GM18517 (cell line): ENCODE measurements at regions not wholly inside any gene's neighbourhood (a gene's known extent, or its start where the extent isn't known, plus 50 kb on each side); places are given as distances from the start of the nearest gene placed in this dataset.

Experiments
- ATAC-seq: cut with Tn5 transposase; IDR thresholded peaks from one replicate; pipeline ENCODE4 v1.9.1; 2021; ENCODE audit warnings: mild to moderate bottlenecking, moderate library complexity; ENCODE audit not compliant: unreplicated experiment

DNA sequence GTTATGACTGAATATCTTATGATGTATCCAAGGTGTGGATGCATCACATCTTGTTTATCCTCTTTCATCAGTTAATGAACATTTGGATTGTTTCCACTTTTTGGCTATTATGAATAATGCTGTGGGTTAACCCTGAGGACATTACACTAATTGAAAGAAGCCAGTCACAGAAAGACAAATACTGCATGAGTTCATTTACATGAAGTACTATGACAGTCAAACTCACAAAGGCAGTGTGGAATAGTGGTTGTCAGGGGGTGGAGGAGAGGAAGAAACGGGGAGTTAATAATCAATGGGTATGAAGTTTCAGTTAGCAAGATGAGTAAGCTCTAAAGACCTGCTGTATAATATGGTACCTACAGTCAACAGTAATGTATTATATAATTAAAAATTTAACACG, 409.4 kb upstream of the CTNND2 start:
- no peak for ATAC-seq

DNA sequence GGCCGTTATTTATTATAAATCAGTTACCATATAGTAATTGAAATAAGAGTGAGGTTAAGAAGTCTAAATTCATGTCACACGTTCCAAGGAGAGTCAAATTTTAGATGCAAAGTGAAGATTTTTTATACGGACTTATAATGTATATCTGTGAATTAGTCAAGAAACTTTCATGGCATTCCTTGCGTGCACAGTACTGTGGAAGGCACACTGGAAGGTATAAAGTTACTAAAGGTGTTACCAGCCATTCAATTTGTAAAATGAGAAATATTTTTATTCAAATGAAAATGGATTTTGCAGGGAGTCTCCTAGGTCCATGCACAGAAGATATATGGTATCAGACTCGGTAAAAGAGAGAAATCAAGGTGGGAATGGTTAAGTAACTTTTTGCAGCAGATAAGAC, 408.1 kb upstream of the CTNND2 start:
- ATAC-seq = no peak

DNA sequence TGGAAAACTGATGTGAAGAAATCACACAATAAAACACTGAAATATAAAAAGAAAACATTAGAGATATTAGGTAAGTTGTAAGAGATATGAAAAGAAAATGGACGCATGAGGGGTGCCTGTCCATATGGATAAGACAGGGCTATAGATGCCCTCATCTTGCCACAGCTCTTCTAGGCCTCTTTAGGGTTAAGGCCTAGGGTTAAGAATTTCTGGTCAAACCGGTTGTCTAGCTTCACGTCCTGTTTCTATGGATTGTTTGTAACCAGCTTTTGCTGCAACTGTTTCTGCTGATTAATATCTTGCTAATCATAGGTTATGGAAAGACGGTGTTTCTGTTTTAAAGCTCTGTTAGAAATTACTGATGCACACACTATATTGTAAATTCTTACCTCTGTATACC, 389.9 kb upstream of the CTNND2 start:
- no peak for ATAC-seq

DNA sequence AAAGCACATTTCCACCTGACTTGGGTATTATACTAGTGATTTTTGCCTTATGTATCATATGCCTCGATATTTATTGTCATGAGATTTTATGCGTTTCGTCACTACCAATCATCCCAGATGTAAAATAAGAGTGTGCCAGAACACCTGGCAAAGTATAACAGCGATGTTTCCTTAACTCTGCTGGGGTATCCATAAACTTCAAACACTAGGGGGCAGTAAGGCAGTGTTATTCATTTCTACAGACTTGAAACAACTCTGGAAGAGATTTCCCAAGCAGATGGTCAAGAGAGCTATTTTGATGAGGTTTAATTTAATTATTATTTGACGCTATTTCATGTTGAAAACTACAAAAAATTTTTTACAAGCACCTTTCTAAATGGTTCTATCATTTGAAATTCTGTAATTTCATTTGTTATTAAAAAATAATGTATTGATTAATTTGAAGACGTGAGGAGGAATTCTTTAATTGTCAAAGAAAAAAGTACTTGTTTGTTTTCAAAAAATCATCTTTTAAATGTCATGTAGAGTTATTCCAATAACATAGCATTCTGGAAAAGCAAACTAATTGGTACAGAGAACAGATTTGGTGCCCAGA, 388.5 kb upstream of the CTNND2 start:
- ATAC-seq = no peak

DNA sequence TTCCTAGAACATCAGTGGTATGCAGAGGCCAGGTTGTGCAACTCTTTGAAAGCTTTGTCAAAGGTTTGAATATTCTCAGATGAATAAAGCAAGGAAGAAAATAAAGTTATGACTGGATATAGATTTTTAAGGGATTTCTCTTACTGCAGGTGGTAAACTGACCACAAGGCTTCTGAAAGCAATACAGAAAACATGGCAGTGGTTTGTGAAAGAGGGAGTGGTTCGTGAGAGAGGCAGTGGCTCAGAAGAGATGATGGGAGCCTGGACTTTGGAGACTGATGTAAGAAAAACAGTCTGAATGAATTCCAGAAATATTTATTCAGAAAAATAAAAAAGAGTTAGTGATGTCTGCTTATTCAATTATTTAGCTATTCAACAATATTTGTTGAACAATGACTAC, 380.4 kb upstream of the CTNND2 start:
- ATAC-seq = no peak

DNA sequence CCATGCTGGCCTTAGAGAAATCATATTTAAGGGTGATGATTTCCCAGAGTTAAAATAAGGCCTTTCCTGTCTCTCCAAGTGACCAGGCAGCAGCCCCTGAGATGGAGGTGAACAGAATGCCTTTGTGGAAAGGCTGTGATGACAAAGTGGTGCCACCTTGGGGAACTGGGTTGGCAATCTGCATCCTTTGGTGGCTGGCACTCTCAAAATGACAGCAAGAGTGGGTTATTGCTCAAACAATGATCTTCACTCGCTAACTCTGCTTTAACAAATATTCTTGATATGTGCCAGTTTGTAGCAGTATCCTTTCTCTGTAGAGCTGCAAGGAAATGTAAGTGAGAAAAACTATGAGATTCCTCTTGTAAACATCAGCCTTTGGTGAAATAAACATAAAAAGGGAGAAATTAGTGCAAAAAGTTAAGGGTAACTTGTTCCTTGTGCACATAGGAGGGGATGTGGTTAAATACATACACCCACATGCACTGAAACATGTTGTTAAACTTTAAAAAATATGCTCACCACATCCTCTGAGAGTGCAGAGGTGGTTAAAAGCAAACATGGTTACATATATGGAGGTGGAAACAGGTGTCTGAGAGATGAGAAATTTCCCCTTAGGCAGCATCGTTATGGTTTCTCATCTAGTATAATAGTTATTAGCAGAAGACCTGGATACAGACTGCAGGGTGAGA, 373.4 kb upstream of the CTNND2 start:
- ATAC-seq = peak; percentile 84

DNA sequence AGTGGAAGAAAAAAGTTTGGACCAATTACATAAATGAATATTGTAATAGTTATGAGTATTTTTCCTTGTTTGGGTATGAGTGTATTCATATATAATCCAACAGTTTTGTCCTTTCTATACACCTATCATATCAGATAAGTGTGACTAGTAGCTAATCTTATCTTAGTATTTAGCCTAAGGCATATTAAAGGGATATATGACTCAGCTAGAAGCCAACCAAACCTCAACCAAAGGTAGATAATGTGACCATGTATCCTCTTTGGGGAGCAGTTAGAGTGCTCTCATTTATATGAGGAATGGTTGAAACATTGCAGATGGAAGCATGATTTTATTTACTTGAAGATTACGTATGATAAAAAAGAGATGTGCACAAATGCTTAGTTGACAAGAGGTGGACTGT, 370.0 kb upstream of the CTNND2 start:
- ATAC-seq = no peak

DNA sequence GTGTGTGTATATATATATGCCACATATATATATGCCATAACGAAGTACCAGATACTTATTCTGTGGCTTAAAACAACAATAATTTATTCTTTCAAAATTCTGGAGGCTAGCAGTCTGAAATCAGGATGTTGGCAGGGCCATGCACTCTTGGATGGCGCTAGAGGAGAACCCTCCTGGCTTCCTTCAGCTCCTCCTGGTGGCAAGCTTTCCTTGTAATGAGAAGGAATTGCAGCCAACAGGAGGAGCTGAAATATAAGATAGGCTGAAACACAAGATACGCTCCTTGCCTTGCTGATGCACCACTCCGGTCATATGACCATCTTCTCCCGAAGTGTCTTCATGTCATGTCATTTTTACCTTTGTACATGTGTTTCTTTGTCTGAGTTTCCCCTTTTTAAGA, 368.1 kb upstream of the CTNND2 start:
- ATAC-seq = no peak

DNA sequence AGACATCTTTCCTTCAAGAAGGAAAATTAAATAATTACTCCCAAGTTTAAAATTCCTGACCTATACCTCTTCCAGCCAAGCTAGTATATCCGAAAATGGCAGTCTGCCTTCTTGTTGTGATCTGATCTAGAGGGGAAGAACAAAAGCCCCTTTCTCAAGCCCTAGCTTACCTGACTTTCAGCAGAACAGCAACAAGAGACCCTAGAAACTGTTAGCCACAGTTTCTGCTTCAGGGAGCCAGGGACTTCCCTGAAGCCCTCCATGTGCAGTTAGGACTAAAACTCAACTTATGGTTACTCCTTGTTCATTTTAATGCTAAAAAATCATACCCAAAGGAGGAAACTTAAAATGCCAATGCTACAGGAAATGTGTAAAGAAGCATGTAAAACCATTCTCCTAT, 366.7 kb upstream of the CTNND2 start:
- no peak for ATAC-seq

DNA sequence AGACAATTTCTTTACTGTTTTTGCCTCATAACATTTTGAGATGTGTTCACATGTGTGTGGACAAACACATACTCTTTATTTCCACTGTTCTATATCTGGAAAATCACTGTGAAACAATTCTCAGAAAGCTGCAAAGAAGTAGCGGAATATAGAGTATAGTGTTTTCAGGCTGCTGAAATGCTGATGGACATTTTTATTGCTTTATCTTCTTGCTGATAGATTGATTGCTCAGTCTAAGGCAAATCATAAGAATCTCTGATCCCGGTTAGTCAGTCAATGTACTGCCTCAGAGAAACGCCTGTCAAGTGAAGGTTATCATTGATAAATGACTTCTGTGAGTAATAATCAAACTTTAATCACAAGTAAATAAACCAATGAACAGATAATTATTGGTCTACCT, 364.9 kb upstream of the CTNND2 start:
- ATAC-seq = no peak

DNA sequence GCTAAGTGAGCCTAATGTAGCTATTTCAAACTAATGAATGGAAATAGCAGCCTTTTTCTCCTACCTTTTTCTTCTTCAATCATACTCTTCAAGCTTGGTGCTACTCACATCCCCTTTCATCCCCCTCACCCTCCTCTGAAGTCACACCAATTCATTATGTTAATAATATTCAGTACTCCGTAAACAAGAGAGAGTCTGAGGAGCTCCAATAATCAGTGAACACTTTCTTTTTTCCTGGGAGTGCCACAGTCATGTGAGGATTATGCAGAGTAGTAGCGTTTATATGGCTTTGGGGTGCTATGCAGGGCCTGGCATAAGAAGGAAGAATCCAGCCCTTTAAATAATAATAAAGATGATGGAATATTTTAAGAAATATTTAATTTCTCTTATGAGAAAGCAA, 354.3 kb upstream of the CTNND2 start:
- ATAC-seq = no peak

DNA sequence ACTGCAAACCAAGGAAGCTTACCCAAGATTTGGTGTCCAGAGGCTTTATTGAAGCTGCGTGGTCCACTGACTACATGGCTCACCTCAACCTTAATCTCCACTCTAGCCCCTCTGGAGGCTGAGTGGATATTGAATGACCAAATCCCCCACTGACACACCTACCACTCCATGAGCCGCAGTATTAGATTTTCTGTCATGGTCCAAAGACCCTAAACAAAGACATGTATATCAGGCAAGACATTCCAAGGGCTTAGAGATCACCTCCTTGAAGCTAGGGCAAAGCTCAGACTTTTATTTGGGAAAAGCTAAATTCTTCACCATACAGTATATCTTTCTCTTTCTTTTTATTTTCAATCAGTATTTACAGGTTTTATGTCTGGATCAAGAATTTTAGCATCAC, 346.2 kb upstream of the CTNND2 start:
- no peak for ATAC-seq

DNA sequence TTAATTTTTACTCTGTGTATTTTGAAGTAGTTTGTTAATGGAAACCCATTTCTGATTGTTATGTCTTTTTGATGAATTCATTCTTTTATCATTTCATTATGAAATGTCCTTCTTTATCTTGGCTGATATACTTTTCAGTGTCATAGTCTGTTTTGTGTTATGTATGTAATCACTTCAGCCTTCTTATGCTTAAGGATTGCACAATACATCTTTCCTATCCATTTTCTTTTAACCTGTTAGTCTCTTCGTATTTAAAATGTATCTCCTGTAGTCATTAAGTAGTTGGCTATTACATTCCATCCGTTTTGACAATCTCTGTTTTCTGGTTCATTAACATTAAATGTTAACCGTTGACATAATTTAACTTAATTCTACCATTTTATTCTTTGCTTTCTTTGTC, 344.6 kb upstream of the CTNND2 start:
- ATAC-seq = no peak

DNA sequence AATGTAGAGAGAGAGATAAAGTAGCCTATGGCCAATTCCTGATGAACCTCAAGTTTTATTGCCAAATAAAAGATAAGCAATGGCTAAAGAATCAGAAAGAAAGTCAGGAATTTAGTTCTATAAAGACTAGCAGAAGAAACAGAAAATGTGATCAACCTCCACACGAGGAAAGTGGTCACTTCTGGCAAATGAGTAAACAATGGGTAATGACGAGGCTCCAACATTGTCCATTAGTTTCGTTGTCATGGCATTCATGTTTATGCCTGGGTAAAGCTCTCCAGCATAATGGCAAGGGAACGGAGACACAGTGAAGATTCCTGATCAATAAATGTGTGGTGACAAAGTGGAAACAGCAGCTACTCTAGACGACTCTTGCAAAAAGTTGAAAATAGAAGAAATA, 341.8 kb upstream of the CTNND2 start:
- no peak for ATAC-seq

DNA sequence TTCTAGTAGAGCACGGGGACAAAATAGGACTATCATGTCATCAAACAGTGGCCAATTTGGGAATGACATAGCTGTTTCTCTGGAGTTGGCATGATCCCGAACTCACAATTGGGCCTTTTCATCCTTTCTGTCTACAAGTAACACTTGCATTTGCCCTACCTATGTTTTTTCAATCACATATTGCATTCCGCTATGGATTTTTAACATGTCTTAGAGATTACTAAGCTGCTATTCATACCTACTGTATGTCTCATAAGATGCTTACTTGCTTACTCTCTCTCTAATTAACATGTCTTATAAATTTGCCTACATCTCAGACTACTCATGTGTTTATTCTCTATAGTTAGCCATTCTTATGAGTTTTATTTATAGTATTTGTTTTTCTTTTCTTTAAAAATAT, 341.2 kb upstream of the CTNND2 start:
- ATAC-seq = no peak

DNA sequence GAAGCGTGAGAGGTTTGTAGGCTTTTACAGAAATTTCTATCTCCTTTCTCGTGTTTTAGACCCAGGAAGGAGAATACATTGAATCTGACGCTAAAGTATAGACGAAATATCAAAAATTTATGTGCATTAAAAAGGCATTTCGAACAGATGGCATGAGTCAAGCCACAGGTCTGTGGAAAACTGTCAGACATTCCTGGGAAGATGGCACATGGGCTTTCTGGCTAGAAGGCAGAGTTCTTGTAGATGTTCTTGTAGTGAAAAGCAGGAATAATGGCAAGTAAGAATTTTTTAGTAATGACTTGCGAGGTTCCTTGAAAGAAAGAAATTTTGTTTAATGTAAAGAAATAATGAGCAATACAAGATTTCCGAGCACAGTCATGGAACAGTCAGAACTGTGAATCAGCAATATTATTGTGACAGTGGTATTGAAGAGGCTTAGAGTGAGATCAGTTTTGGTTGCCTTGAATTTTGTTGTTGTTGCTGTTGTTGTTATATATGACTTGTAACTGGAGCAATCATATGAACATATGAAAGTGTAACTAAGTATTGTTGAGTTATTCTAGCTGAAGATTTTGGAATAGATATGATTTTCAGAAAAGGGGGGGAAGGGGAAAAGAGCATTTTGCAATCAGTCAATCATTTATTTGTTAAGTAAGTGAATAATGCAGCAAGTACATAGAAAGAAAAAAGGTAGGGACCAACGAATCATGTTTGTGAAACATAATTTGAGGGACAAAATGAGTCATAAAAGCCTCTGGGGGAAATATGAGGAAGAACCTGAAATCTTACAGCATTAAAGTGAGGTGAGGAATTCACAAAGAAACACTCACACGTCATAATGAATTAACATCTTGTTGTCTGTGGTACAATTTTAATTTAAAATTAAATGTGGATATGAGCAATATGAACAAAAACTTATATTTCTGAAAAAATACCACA, 339.0 kb upstream of the CTNND2 start:
- no peak for ATAC-seq

DNA sequence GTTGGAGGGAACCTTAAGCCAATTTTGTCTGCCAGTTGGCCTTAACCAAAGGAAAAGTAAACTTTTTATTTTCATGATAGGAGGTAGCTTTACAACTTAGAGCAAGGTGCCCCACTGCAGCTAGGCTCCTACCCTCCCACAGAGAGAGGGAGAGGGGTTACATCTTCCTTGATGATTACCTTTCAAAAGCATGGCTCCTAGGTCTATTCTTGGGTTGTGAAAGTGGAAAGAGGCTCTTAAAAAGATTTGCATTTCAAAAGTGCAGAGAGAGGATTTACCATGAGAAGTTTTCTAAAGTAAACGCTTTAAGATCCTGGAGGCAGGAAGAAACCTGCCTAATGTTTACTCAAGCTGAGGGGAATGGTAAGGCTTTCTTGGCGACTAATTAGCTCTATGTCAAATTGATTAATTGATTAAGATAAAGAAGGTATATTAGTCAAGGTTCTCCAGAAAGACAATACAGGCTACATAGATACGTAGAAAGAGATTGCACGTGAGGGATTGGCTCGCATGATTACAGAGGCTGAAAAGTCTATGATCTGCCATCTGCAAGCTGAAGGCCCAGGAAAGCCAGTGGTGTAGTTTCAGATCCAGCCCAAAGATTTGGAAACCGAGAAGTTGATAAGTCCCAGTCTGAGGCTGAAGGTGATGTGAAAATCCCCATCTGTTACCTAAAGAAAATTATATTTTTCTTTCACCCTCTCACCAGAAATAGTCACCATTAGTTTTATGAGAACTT, 333.8 kb upstream of the CTNND2 start:
- ATAC-seq = no peak

DNA sequence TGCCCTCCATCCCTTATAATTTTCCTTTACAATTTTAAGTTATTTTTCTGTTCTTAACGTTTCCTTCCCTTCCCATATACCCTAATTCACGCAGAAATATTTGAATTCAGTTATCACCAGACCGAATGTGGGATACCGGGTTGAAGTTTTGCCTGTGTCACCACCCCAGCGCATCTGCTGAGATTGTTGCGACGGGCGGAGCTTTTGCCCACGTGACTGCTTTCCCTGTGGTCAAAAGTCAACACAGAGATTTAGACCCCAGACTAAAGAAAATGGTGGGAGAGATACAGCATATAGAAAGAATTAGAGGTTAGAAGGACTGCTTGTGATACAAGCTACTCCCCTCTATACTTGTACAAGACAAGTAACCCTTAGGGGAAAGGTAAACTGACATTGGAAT, 326.4 kb upstream of the CTNND2 start:
- no peak for ATAC-seq

DNA sequence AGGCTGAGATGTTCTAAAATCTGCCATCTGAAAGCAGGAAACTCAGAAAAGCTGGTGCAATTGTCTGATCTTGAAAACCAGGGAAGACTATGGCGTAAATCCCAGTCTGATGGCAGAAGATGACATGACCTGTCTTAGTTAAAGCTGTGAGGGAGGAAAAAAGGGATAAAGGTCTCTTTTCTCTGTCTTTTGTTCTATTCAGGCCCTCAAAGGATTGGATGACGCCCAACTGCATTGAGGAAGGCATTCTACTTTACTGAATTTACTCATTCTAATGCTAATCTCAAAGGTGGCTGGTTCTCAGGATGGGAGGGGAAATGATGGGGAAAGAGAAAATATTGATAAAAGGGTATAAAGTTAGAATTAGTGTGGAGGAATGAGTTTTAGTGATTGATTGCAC, 312.8 kb upstream of the CTNND2 start:
- no peak for ATAC-seq

DNA sequence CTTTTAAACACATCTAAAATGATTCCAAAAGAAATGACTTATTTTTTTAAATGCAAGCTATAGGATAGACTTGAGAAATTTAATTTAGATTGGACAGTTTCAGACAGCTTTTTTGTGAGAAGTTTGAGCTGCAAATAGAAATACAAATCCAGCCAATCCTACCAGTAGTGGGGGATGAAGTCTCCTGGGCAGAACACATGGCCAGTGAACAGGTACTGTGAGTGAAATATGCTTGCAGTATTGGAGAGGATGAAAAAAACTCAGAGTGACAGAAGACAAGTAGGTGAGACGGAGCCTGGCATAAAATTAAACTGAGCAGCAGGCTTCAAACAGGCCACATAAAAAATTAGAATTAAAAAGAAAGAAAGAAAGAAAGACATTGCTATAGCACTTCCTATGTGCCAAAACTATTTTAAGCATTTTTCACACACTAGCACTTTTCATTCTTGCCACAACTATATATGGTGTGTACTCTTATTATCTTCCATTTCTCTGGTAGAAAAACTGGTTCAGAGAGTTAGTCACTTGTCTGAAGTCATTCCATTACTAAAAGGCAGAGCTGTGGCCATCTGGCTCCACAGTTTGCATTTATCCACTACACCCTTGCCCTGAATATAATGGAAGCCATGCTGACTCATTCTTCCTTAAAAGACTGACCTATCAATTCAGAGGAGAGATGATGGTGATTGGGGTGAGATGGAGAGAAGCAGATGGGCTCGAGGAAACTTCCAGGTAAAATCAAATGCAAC, 310.2 kb upstream of the CTNND2 start:
- ATAC-seq = no peak
